ENCODE measurements at regions not wholly inside any gene's neighbourhood (a gene's known extent, or its start where the extent isn't known, plus 50 kb on each side); places are given as distances from the start of the nearest gene placed in this dataset.
"Not testable (repeated sequence)": the region's sequence is repeated elsewhere in the genome, so short reads cannot be mapped to it uniquely, and the experiment has no call there.

DNA sequence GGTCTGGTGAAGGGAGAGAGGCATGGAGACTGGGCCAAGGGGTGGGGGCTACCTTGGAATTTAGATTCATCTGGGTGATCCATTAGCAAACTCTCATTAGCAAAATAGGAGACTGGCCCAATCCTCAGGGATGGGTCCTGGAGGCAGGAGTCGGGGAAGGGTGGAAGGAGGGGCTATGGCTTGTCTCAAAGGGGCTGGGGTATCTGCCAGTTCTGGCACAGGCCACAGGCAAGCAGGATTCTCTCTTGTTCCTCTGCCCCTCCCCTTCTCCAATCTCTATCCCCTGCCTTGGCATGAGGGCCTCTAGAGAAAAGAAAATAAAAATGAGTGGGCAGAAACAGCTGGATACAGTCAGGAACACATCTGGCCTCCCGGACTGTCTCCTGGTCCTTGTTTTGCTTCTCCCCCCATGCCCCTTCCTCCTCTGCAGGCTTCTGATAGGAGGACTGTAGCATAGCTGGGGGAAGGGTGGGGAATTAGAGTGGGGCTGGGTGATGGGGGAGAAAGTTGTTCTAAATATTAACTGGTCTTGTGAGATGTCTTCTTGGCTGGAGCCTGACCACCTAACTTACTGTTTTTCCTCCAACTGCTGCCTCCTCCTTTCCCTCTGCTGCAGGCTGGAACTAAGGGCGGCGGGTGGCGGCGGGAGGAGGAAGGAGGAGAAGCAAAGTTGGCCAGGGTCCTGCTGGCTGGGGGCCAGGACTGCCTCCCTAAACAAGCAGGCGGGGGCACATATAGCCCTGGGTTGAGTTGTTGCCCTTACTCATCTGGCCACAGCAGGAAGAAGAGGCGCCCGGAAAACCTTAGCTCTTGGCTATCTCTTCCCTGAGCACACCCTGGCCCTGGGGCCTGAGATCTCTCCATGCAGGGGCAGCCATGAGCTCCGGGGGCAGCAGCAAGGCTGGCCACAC lies 53.3 kb upstream of the LAS1L start:
- H3K36me3 Mint-ChIP-seq: no peaks in the 10 kb centered on the region
- H3K4me1 Mint-ChIP-seq: peaks cover 11% of the 10 kb centered on the region
- H3K4me3 Mint-ChIP-seq: no peak overlapping the region
- H3K27me3 Mint-ChIP-seq: no peaks in the 10 kb centered on the region
- no peak for ATAC-seq
- no peaks in the 10 kb centered on the region for H3K9me3 Mint-ChIP-seq
- H3K27ac Mint-ChIP-seq: peak overlapping the region; percentile 35

DNA sequence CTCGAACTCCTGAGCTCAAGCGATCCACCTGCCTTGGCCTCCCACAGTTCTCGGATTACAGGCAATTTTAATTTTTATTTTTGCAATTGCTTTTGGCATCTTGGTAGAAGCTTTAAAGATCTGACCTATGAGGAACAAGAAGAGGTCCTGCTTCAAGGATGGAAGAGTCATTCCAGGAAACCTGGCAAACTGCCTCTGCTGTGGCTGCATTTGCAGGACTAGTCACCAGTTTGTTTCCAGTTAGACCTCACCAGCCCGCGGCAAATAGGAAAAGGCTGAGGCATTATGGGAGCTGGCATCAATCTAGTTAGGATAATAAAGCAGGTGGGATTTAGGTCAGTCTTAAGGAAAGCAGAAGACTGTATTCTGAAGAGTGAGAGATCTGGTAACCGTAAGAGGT lies 51.9 kb upstream of the LAS1L start:
- Mint-ChIP-seq H3K36me3 (no peaks in the 10 kb centered on the region), H3K27me3 (no peaks in the 10 kb centered on the region), H3K9me3 (no peaks in the 10 kb centered on the region), H3K4me1 (peaks cover 23% of the 10 kb centered on the region), H3K27ac (no peak overlapping the region), H3K4me3 (no peak overlapping the region)
- ATAC-seq: no peak

DNA sequence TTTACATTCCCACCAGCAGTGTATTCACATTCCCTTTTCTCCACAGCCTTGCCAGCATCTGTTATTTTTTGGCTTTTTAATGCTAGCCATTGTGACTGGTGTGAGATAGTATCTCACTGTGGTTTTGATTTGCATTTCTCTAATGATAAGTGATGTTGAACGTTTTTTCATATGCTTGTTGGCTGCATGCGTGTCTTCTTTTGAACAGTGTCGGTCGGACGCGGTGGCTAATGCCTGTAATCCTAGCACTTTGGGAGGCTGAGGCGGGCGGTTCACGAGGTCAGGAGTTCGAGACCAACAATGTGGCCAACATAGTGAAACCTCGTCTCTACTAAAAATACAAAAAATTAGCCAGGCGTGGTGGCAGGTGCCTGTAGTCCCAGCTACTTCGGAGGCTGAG lies 50.6 kb upstream of the LAS1L start:
- not testable (repeated sequence) for H3K36me3 Mint-ChIP-seq, ATAC-seq, H3K27ac Mint-ChIP-seq, H3K9me3 Mint-ChIP-seq, H3K27me3 Mint-ChIP-seq
- Mint-ChIP-seq H3K4me3 (peak overlapping the region; percentile 21), H3K4me1 (peaks cover 23% of the 10 kb centered on the region)
